ENCODE measurements at regions not wholly inside any gene's neighbourhood (a gene's known extent, or its start where the extent isn't known, plus 50 kb on each side); places are given as distances from the start of the nearest gene placed in this dataset.
A peak's percentile ranks its signal among the peaks of the same experiment; 100 is the strongest.

DNA sequence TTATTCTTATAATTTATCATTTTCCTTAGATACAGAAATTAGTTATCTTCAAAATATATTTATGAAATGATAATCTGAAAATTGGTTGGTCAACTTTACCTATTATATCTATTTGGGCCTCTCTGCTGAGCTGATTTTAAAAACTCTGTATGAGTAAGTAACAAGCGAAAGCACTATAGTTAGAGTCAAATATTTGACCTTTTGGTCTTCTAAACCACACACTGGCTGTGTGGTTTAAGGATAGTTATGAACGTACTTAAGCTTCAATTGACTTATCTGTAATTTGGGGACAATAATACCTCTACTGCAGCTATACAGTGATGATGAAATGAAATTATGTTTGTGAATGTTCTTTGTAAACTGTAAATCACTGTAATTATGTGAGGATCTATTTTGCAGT is 763.9 kb upstream of the GRM7 start:
- Histone ChIP-seq H3K27ac (no peak overlapping the region), H3K4me1 (no peaks in the 10 kb centered on the region), H3K9me3 (peaks cover 0 to 5% of the 10 kb centered on the region in 2 donors), H3K4me3 (no peak overlapping the region), H3K27me3 (no peaks in the 10 kb centered on the region), H3K36me3 (no peaks in the 10 kb centered on the region)
- DNase-seq, result no peak
- intact Hi-C loops (cut with DNase I), result no loop called here
- TF ChIP-seq, protein P1, sequence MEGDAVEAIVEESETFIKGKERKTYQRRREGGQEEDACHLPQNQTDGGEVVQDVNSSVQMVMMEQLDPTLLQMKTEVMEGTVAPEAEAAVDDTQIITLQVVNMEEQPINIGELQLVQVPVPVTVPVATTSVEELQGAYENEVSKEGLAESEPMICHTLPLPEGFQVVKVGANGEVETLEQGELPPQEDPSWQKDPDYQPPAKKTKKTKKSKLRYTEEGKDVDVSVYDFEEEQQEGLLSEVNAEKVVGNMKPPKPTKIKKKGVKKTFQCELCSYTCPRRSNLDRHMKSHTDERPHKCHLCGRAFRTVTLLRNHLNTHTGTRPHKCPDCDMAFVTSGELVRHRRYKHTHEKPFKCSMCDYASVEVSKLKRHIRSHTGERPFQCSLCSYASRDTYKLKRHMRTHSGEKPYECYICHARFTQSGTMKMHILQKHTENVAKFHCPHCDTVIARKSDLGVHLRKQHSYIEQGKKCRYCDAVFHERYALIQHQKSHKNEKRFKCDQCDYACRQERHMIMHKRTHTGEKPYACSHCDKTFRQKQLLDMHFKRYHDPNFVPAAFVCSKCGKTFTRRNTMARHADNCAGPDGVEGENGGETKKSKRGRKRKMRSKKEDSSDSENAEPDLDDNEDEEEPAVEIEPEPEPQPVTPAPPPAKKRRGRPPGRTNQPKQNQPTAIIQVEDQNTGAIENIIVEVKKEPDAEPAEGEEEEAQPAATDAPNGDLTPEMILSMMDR (IDR thresholded peaks at IDR 0.05), result no peak
- no peak for ATAC-seq

DNA sequence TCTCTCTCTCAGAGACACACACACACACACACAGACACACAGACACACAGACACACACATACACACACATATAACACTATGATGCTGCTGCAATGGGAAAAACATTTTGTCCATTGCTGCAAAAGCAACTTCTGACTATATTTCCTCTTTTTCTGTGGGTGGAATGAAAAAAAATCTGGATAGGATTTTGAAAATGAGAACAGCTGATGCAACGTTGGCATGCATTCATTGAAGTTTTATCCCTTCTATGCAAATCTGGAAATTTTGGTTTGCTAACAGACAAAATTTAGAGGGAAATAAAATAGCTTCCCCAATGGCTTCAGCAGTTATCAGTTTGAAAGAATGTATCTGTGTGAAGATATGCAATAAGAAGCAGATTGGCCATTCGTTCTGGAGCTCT is 763.4 kb upstream of the GRM7 start:
- no peak overlapping the region for H3K27ac ChIP-seq
- DNase-seq (no peak), ATAC-seq (no peak)
- H3K36me3 ChIP-seq, result no peaks in the 10 kb centered on the region
- H3K9me3 ChIP-seq, result peaks cover 0 to 5% of the 10 kb centered on the region in 2 donors
- intact Hi-C loops (cut with DNase I), result no loop called here
- H3K4me3 ChIP-seq, result no peak overlapping the region
- no peaks in the 10 kb centered on the region for H3K27me3 ChIP-seq
- TF ChIP-seq, protein P1 (IDR thresholded peaks at IDR 0.05), result no peak
- no peaks in the 10 kb centered on the region for H3K4me1 ChIP-seq

DNA sequence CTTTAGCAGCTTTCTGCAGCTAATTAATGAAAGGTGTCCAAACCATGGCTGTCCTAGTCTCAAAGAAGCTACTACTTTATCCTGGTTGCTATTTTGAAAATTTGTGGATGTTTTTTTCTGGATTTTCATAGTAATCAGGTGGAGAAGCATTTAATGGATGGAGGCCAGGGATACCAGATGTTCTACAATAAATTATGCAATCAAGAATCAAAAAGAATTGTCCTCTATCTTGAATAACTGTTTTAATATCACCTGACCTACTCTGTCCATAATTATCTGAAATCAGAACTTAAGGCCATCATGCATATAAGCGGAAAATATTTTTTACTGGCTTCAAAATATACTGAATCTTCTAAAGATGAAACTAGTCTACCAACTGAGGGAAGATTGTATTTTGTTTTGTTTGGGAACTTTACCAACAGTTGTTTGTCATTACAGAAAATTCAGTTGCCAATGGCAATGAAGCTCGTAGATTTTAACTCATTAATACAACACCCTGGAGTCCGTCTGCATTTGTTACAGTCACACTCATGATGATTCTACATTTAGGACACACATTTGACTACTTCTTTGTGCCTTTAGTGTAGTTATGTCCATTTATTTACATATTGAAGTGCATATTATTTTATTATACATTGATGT is 762.3 kb upstream of the GRM7 start:
- TF ChIP-seq, protein P1 (IDR thresholded peaks at IDR 0.05), result no peak
- Histone ChIP-seq H3K36me3 (no peaks in the 10 kb centered on the region), H3K4me3 (no peak overlapping the region), H3K9me3 (peaks cover 0 to 8% of the 10 kb centered on the region in 2 donors), H3K27me3 (no peaks in the 10 kb centered on the region), H3K4me1 (no peaks in the 10 kb centered on the region), H3K27ac (no peak overlapping the region)
- no peak for DNase-seq
- intact Hi-C loops (cut with DNase I), result no loop called here
- no peak for ATAC-seq

DNA sequence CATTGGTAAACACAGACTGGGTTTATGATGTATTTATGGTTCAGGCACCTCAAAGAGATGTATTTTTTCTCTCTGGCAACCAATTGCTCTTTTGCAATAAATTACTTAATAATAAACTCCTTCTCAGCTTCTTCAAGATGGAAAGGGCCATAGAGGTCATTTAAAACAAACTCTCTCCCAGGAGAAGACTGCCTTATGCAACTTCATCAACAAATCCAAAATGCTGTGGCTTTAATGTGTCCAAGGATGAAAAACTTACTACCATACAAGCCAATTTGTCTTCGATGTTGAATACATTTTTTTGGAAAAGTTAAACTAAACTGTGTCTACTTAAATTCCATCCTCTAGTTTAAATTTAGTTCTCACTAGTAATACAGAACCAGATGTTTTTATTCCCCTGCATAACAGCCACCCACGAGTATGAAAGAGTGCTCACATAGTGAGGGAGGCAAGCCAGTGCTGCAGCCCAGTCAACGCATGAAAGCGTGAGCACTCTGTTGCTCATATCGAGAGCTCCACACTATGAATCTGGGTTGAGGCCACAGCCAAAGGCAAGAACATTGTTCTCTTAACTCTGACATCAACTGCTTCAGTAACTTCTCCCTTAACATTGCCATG is 761.3 kb upstream of the GRM7 start:
- TF ChIP-seq, protein P1 (IDR thresholded peaks at IDR 0.05), result no peak
- no peak overlapping the region for H3K4me3 ChIP-seq
- ATAC-seq (no peak), DNase-seq (peak in 1 of 4 donors; percentile 17)
- H3K27ac ChIP-seq, result no peak overlapping the region
- no peaks in the 10 kb centered on the region for H3K36me3 ChIP-seq
- intact Hi-C loops (cut with DNase I), result no loop called here
- no peaks in the 10 kb centered on the region for H3K27me3 ChIP-seq
- no peaks in the 10 kb centered on the region for H3K4me1 ChIP-seq
- H3K9me3 ChIP-seq, result peaks cover 0 to 11% of the 10 kb centered on the region in 2 donors

DNA sequence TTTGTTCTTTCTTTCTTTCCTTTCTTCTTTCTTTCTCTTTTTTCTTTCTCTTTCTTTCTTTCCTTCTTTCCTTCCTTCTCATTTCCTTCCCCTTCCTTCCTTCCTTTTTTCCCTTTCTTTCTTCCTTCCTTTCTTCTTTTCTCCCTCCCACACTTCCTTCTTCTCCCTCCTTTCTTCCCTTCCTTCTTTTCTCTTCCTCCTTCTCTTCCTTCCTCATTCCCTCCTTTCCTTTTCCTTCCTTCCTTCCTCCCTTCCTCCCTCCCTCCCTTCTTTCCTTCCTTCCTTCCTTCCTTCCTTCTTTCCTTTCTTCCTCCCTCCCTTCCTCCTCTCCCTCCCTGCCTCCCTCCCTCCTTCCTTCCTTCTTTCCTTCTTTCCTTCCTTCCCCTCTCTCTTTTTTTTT is 755.7 kb upstream of the GRM7 start:
- intact Hi-C loops (cut with DNase I), result no loop called here
- TF ChIP-seq, protein P1 (IDR thresholded peaks at IDR 0.05), result no peak

More for the DNA sequence above, 755.7 kb upstream of the GRM7 start:
- Histone ChIP-seq H3K36me3 (no peaks in the 10 kb centered on the region), H3K4me1 (no peaks in the 10 kb centered on the region), H3K9me3 (peaks cover 0 to 20% of the 10 kb centered on the region in 2 donors), H3K27me3 (no peaks in the 10 kb centered on the region), H3K27ac (no peak overlapping the region), H3K4me3 (no peak overlapping the region)
- ATAC-seq (no peak), DNase-seq (no peak)
